ENCODE measurements at regions not wholly inside any gene's neighbourhood (a gene's known extent, or its start where the extent isn't known, plus 50 kb on each side); places are given as distances from the start of the nearest gene placed in this dataset.

DNA sequence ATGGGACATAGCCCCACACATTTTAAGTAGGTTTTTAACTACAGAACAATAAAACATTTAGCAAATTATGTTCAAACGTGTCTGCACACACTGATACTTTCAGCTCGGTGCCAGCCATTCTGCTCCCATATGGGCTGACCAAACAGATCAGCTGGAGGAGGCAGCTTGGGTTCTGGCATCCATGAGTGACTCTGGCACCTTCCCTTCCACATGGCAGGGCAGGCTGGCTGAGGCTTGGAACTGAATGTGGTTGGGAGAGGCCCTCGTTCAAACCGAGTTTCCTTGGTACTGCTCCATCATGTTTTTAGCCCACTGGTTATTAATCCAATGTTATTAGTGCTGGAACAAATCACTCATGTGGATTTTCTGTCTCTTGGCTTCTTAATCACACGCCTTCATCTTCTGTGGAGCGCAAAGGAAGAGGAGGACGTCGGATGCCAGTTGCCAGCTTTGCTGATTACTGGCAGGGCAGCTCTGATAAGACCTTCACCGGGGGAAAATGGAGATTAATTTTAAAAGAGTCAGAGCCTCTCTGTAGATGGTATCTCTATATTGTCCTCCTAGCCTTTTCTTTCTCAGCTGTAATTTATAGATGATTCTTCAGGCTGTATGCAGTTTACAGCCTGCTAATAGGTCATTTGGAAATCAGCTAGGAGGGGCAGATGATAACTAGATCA, 93.1 kb upstream of the TIAM2 start:
- no peak for TF ChIP-seq CTCF (IDR thresholded peaks at IDR 0.05; ENCODE audit: borderline replicate concordance, control extremely low read depth, extremely low read depth, insufficient read depth, missing control alignments)
- in situ Hi-C loops (cut with MboI; ENCODE audit: low sequenced_read_pairs, unreplicated experiment), result loop anchor here (25.0 kb wide), 1 partner anchor 215 kb away; no protein-coding TSS in a partner anchor
- no peak for DNase-seq (ENCODE audit: low spot score)

DNA sequence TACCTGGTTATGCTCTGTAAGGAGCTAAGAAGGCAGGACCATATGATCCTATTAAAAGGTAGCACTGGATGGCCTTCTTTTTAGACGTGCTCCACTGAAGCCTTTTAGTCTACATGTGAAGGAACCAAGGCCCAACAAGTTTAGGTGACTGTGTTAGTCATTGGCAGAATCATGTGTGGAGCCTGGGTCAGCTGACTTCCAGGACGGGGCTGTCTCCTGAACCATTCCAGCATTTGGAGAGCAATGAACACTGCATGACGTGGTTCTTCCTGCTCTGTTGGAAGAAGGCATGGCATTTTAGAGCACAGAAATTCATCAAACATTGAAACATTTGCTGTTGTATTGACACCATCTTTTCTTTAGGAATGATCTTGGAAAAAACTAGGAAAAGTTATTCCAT, 87.8 kb upstream of the TIAM2 start:
- in situ Hi-C loops (cut with MboI; ENCODE audit: low sequenced_read_pairs, unreplicated experiment), result loop anchor here (25.0 kb wide), 1 partner anchor 220 kb away; no protein-coding TSS in a partner anchor
- DNase-seq (ENCODE audit: low spot score), result no peak
- TF ChIP-seq CTCF (IDR thresholded peaks at IDR 0.05; ENCODE audit: borderline replicate concordance, control extremely low read depth, extremely low read depth, insufficient read depth, missing control alignments), result no peak

GRCh38 chr6:154908723-154909122, 86.4 kb upstream of the TIAM2 start:
- in situ Hi-C loops (cut with MboI; ENCODE audit: low sequenced_read_pairs, unreplicated experiment), result loop anchor here (25.0 kb wide), 1 partner anchor 221 kb away; no protein-coding TSS in a partner anchor

GRCh38 chr6:154909311-154909710, 85.8 kb upstream of the TIAM2 start:
- TF ChIP-seq CTCF (IDR thresholded peaks at IDR 0.05; ENCODE audit: borderline replicate concordance, control extremely low read depth, extremely low read depth, insufficient read depth, missing control alignments), result no peak
- in situ Hi-C loops (cut with MboI; ENCODE audit: low sequenced_read_pairs, unreplicated experiment), result loop anchor here (25.0 kb wide), 1 partner anchor 222 kb away; no protein-coding TSS in a partner anchor
- no peak for DNase-seq (ENCODE audit: low spot score)

More at GRCh38 chr6:154908723-154909122, 86.4 kb upstream of the TIAM2 start:
- DNase-seq (ENCODE audit: low spot score), result no peak
- no peak for TF ChIP-seq CTCF (IDR thresholded peaks at IDR 0.05; ENCODE audit: borderline replicate concordance, control extremely low read depth, extremely low read depth, insufficient read depth, missing control alignments)

GRCh38 chr6:154909821-154910220, 85.3 kb upstream of the TIAM2 start:
- DNase-seq (ENCODE audit: low spot score), result no peak
- no peak for TF ChIP-seq CTCF (IDR thresholded peaks at IDR 0.05; ENCODE audit: borderline replicate concordance, control extremely low read depth, extremely low read depth, insufficient read depth, missing control alignments)
- in situ Hi-C loops (cut with MboI; ENCODE audit: low sequenced_read_pairs, unreplicated experiment), result loop anchor here (25.0 kb wide), 1 partner anchor 223 kb away; no protein-coding TSS in a partner anchor

DNA sequence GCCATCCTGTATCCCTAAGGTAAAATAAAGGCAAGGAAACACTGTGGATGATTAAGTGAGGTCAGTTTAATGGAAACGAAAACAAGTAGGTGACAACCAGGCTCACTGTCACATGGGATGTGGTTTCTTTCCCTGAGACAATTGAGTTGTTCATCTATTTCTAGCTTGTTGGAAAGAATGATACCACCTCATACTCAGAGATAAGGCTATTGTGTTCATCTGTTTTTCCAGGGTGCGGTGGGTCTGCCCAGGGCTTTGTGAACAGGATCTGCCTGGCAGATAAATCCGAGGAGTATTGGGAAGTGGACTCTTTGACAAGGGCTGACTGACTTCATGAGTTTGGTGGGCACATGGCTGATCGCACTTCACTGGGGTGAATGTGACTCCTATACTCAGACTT, 80.8 kb upstream of the TIAM2 start:
- no peak for DNase-seq (ENCODE audit: low spot score)
- in situ Hi-C loops (cut with MboI; ENCODE audit: low sequenced_read_pairs, unreplicated experiment), result loop anchor here (25.0 kb wide), 1 partner anchor 227 kb away; no protein-coding TSS in a partner anchor
- no peak for TF ChIP-seq CTCF (IDR thresholded peaks at IDR 0.05; ENCODE audit: borderline replicate concordance, control extremely low read depth, extremely low read depth, insufficient read depth, missing control alignments)
